GM18519 (cell line): ENCODE measurements at regions not wholly inside any gene's neighbourhood (a gene's known extent, or its start where the extent isn't known, plus 50 kb on each side); places are given as distances from the start of the nearest gene placed in this dataset.

Source experiments
- ATAC-seq: cut with Tn5 transposase; IDR thresholded peaks from one replicate; pipeline ENCODE4 v1.9.1; 2021; ENCODE audit warnings: mild to moderate bottlenecking, moderate library complexity; ENCODE audit not compliant: unreplicated experiment, low FRiP score

DNA sequence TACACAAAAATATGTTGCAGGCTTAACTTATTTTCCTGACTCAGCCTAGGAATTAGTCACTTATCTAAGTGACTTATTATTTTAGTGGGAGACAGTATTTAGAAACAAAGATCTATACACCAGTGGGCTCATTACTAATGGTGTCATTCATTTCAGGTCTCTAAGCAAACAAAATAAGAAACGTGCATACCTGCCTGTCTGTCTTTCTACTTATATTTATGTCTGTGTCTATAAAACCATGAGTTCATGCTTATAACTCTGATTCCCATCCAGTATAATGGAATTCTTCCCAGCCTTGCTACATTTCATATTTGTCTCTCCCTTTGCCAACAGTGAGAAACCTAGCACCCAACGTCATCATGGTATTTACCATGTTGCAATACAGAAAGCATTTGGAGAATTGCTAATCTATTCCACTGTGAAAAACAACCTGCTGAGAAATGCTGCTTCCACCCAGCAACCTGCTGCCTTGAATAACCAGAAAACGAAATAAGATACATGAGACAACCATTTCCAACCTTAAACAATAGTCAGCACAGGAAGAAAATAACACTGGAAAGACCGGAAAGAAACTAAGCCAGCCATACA lies 501.0 kb downstream of the GLRX3 start:
- ATAC-seq, result no peak

DNA sequence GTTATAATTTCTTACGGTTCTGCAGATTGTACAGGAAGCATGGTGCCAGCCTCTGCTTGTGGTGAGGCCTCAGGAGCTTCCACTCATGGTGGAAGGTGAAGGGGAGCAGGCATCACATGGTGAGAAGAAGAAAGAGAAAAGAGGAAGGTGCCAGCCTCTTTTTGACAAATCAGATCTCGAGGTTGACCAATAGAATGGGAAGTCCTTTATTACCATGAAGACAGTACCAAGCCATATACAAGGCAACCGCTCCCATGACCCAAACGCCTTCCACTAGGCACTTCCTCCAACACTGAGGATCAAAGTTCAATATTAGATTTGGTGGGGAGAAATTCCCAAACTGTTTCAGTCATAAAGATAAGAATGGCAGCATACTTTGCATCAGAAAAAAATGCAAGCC lies 502.8 kb downstream of the GLRX3 start:
- no peak for ATAC-seq

DNA sequence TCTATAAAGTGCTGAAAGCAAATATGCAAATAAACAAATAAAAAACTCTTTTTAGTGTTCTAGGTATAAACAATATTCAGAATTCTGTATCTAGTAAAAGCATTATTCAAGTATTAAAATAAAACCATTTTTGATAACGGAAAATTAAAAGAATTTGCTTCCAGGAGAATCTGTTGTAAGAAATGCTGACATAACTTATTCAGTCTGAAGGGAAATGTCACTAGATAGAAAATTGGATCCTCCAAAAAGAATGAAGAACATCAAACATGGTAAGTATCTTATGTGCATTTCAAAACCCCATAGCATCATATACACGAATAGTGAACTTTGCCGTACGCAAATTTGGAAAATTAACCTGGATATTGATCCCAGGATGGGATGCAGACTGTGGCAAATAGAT lies 506.7 kb downstream of the GLRX3 start:
- ATAC-seq, result no peak

DNA sequence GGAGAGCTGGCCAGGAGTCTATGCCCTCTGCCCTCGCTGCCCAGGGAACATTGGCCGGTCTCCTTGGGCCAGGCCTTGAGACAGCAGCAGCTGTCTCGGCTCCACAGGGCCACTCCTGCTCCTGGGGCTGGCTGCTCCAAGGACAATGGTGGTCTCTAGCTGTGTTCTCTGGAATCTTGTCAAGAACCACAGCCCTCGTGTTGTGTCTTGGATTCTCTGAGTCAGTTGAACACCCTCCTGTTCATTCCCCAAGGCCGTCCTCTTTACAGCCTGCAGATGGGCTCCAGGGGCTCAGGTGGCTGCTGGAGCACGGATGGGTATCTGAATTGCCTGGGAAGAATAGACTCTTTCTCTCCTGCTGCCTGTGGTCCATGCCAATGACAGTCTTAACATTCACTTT lies 511.1 kb downstream of the GLRX3 start:
- ATAC-seq, result no peak

DNA sequence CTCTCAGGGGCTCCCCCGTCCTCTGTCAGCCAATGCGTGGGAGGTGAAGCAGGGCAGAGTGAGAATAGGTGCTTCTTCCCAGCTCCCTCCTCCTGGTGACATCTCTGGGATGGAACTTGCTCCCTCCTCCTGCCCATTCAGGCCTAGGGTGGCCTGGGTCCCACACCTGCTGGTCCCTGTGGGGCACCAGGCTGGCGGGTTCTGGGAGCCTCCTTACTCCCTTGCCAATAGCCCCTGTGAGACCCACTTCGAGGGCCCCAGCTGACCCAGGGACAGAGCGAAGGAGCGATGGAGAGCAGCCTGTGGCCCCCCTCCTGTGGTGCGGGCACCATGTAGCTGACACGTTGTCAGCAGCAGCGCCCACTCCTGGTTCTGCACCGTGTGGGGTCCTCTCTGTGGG lies 512.6 kb downstream of the GLRX3 start:
- ATAC-seq, result no peak

DNA sequence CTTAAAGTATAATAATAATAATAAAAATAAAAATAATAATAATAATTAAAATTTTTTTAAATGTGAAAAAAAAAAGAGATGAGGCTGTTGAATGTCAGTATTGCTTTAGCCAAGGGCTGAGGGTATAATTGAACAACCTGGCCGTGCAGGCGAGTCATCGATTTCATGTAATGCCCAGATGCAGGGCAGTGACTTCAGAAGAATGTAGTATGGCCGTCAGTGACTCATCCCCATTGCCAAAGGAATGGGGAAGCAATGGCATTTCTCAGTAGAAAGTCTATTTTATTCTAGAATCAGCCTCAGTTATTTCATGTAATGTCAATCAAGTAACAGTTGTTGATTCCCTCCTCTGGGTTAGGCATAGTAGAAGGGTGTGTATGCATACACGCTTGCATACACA lies 516.4 kb downstream of the GLRX3 start:
- no peak for ATAC-seq

DNA sequence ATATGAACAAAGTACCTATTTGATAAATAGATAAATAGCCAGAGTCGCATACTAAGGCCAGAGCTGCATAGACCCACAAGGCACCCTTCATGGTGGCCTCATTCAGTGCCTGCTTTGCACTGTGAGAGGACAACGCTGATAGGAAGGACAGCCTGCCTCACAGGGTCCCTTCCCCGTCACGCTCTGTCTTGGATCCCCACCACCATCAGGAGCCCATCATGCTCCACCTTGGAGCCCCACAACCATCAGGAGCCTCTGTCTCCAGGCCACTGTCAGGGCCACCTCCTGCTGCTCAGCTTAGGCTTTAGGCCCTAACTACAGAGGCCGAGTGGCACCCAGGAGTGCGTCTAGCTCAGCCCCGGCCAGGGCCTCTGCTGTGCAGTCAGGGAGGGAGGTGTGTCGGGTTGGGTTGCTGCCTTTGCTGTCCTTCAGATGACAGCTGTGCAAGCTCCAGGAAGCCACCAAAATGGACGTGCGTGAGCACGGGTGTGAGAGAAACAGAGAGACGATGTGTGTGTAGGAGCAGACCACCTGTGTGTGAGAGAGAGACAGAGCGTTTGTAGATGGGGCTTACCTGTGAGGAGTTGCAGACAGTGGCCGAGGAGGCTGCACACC lies 516.9 kb downstream of the GLRX3 start:
- no peak for ATAC-seq

DNA sequence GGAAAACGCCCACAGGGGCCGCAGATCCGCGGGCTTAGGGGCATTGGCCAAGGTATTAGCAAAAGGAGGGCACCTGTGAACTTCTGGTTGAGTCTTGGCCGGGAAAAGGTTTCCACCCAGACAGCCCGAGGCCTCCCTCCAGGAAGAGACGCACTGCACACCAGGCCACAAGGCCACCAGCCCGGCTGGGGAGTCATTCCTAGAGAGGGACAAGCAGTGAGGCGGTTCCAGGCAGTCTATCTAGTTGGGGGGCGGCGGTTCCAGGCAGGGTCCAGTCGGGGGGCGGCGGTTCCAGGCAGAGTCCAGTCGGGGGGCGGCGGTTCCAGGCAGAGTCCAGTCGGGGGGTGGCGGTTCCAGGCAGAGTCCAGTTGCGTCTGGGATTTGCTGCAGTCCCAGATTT lies 518.5 kb downstream of the GLRX3 start:
- ATAC-seq, result no peak

DNA sequence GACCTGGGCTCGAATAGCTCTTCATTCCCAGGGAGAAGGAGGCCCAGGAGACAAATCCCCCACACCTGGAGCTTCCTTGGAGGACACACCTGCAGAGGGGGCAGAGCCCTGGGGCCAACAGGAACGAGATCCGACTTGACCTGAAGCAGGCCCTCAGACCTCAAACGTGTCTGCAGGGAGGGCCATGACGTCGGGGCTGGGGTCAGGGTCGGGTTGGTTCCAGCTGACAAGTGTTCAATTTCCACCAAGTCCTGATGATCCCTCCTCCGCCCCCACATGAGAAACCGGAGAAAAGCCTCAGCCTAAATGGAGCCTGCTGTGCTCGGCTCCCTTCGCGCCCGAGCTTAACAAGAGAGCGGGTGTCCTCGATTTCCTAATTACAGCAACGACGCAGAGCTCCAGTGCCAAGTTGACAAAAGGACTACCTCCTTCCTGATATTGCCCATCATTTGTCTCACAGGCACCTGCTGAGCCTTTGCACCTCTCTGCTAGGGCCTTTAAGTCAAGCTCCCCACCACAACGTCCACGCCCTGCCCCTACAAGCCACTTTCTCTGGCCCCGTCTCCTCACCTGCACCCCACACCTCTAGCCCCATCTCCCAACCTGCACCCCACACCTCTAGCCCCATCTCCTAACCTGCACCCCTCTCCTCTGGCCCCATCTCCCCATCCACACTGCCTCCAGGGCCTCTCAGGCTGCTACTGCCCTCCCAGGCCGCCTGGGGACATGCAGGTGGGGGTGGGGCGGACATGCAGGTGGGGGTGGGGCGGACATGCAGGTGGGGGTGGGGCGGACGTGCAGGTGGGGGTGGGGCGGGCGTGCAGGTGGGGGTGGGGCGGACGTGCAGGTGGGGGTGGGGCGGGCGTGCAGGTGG lies 519.4 kb downstream of the GLRX3 start:
- ATAC-seq, result no peak

DNA sequence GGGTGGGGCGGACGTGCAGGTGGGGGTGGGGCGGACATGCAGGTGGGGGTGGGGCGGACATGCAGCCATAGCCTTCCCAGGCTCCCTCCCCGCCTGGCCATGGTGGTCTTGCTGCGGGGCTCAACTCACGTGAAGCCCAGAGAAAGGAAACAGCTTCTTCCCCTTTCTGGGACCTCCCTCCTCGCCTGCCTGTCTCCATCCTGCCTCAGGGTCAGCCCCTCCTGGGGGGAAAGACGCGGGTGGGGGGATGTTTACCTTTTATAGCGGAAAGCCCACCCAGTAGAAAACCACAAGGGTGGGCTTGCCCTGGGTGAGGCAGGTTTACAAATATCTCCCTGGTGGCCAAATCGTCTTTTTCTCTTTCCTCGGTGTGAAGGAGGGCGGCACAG lies 520.0 kb downstream of the GLRX3 start:
- no peak for ATAC-seq

DNA sequence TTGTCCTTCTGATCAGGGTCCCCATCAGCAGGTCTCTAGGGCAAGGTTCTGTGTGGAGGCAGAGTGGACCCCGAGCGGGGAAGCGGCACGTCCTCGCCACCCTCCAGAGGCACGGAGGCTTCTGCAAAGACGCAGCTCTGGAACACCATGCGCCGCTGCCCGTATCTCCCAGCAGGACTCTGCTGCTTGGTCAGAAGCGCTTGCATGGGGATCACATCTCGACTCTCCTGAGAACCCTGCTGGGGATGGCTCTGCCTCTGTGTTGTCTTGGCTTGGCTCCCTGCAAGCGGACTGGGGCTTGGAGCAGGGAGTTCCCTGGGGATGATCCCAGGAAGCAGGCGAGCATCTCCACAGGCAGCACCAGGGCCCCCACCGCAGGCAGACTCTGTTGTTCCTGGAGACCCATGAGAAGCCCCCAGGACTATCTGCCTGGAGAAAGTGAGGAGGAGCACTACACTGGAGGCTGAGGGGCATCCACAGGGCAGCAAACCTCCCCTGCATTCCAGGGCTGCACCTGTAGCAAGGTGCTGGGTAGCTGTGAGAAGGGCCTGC lies 520.5 kb downstream of the GLRX3 start:
- no peak for ATAC-seq

DNA sequence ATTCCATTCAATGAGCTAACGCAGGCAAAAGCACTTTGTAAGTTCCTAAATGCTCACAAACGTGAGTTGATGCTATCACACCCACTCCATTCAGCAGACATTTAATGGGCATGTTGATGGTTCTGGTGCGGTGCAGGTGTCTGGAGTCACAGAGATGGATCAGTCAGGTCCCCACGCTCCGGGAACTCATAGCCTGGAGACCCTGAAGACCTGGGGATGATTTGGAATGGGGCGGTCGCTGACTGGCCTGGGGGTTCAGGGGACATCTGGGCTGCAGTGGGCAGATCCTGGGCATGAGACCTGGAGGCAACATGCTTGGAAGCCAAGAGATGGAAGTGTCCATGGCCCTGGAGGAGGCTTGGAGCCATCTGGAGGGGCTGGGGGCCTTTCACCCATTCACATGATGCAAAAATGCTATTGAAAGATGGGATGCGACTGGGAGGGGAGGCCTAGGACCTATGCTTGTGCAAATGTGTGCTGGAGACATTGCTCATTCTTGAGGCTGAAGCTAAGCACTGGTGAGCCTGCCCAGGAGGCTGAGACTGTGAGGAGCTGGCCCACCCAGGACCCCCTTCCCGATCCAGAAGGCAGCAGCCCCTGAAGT lies 522.6 kb downstream of the GLRX3 start:
- no peak for ATAC-seq

DNA sequence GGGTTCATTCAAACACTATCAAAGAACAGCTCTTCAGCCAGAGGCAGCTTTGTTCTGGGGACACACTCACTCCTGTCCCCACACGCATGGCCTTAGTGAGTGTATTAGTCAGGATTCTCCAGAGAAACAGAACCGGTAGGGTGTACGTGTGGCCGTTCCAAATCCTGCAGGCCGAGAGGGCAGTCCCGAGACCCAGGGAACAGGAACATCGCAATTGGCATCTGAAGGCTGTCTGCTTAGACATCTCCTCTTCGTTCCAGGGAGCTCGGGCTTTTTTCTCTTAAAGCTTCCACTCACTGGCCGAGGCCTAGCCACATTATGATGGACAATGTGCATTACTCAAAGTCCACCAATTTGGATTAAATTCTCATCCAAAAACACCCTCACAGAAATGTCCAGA lies 523.3 kb downstream of the GLRX3 start:
- ATAC-seq, result no peak

DNA sequence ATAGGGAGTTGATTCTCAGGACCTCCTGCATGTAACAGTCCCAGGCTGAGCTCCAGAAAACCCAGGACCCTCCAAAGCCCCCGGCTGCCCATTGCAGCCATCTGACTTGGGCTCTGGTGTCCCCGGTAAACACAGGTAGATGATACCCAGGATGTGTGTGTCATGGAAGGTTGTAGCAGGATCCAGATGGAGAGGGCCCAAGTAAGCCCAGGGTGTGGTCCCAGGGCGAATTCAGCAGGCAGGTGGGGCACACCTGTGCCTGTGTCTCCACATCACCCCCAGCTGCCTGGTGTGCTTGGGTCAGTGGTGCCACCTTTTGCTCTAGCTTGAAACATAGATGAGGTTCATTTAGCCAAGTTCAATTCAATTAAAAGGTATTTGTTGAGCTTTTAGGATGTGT lies 524.1 kb downstream of the GLRX3 start:
- no peak for ATAC-seq

DNA sequence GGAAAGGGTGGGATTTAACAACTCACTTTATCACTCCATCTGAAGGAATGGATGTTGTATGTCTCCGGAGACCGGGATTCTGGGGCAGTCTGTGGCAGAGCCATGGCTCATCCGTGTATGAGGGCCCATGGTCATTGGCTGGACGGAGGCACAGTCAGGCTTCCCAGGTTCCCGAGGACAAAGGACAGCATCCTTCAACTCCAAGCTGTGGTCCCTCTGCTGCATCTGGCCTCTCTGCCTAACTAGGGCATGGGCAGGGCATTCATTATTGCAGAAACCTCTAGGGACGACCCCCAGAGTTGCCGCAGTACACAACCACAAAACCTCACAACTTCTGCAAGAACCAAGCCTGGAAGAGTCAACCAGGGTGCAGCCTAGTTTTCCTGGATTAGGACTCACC lies 525.2 kb downstream of the GLRX3 start:
- ATAC-seq, result no peak

DNA sequence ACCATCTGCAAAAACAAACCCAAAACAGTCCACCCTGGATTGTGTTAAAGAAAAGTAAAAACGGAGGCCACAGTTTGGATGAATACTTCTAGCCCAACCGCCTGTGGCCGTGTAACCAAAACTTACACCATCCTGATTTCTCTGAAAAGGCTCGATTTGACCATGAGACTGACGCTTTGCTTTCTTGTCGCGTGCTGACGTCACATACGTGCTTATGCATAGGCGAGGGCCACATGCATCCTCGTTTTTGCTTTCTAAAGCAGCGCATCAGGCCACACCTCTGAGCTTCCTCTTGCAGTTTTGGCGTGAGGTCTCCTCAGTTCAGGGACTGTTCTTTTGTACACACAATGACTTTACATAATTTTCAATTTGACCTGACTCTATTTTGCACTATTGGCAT lies 526.6 kb downstream of the GLRX3 start:
- ATAC-seq, result no peak

DNA sequence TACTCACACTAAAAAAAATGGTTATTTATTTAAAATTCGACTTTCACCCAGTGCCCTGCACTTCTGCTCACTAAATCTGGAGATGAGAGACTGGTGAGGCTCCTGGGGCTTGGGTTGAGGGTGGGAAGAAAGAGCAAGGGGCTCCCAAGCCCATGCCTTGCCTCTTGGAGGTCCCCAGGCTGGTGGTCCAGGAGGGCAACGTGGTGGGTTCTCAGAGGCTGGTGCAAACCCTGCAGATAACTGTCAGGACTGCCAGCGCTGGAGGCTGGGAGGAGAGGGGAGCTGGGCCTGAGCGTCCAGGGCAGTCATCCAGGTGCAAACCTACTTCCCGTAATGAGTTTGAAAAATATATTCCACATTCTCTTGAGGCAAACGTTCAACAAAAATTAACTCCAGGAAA lies 528.3 kb downstream of the GLRX3 start:
- no peak for ATAC-seq

DNA sequence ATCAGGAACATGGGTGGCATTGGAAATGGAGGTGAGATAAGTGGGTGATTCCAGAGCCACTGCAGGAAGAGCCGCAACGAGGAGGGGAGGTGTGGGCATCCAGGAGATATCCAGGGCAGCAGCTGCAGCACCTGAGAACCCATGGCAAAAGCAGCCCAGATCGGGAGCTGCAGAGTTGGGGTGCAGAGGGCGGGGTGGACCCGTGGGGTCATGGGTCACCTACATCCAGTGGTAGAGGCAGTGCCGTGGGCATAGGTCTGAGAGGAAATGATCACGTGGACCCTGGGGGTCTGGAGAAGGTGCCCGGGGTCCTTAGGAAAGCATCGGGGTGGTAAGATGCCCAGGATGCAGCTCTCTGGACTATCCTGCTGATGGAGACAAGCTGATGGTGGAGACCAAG lies 530.0 kb downstream of the GLRX3 start:
- no peak for ATAC-seq

DNA sequence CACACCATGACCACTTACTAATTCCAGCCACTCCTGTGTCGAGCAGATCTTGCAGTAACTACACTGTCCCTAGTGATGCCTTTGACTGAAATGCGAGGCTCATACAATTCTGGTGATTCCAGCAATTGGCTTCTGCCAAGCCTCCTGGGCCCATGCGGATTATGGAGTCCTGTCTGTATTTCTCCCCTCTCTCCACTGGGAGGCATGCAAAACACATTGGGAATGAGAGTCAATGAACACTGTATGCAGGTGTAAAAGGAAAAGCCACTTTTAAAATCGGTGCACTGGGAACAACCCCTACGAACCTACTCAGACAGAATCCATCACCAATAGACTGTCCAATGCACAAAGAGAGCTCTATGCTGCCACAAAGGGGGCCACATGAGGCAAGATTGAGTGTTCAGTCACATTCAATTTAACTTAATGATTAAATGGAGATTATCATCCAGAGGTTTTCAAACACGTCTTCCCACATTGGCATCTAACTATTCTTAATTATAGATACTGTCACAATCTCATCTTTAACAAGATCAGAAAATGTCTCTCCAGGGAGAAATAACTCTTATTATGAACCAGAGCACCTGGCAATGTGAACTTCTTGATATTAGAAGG lies 550.6 kb downstream of the GLRX3 start:
- no peak for ATAC-seq

DNA sequence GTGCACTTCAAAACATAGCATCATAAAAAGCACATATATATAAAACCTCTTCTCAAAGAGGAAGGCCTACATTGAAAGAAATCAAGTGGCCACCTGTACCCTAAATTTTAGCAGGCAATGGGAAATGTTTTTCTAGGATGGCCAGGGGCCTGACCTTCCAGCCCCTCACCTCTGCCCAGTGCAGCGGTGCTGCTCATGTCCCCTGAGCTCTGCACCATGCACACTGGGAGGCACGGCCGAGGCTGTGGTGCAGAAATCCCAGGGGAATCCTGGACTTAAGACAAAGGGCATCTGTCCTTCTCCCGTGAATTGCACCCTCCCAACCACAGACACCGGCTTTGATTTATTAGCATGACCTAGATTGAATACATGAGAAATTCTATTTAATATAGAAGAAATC lies 551.4 kb downstream of the GLRX3 start:
- no peak for ATAC-seq
